AG08396 (cell line): ENCODE measurements at regions not wholly inside any gene's neighbourhood (a gene's known extent, or its start where the extent isn't known, plus 50 kb on each side); places are given as distances from the start of the nearest gene placed in this dataset.
"Not testable (repeated sequence)": the region's sequence is repeated elsewhere in the genome, so short reads cannot be mapped to it uniquely, and the experiment has no call there.

Source experiments
- DNase-seq: peaks from one replicate; pipeline ENCODE4 v3.0.0; 2012; ENCODE audit warnings: low spot score, mixed read lengths

DNA sequence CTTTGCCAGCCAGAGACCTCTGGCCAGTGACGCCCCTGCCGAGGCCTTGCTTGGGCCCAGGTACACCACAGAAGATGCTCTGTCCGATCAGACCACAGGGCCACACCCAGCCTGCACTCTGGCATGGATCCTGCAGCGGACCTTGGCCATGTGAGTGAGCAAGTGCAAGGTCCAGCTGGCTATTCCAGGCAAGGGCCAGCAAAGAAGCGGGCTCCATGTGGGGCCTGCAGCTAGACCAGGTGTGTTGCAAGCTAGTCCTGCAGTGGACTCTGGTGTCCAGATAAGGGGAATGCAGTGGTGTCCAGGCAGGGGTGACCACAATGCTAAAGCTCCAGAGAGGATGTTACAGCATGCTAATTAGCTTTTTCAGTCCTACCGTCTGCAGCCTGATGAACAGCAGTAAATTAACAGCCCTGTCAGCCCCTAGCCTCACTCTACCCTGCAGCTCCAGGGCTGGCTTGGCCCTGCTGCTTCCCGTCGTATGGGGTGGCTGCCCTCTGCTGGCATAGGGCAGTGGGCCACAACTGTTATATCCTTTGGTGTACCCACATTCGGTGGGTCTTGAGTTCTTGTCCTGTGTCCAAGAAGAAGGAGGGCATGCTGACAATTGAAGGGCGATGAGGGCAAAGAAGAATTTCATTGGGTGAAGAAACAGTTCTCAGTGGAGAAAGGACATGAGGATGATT lies 284.5 kb upstream of the POU5F2 start:
- DNase-seq: no peak

DNA sequence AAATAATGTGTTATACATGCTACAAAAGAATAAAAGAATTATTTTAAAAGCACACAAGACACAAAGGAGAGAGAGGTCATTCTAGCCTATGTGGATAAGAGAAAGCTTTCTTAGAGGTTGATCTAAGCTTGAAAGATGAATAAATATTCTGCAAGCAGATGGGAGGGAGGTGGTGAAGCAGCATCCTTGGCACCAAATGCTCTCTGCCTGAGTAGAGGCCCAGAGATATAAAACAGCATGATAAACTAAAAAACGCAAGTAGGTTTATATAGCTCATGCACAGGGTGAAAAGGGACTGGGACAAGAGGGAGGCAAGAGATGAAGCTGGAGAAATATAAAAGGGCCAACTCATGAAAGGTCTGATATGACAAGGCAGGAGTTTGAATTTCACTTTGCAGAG lies 283.2 kb upstream of the POU5F2 start:
- DNase-seq: no peak

DNA sequence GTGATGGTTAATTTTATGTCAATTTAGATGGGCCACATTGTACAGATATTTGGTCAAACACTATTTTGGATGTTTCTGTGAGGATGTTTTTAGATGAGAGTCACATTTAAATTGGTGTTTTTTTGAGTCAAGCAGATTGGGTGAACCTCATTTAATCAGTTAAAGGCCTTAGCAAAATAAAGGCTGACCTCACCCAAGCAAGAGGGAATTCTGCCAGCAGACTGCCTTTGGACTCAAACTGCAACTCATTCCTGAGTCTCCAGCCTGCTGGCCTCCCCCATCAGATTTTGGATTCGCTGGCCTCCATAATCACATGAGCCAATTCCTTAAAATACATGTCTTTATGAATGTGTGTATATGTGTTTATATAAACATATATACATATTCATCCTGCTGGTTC lies 282.7 kb upstream of the POU5F2 start:
- DNase-seq: no peak

GRCh38 chr5:94021246-94021645 lies 279.8 kb upstream of the POU5F2 start:
- DNase-seq: peak; percentile 39

DNA sequence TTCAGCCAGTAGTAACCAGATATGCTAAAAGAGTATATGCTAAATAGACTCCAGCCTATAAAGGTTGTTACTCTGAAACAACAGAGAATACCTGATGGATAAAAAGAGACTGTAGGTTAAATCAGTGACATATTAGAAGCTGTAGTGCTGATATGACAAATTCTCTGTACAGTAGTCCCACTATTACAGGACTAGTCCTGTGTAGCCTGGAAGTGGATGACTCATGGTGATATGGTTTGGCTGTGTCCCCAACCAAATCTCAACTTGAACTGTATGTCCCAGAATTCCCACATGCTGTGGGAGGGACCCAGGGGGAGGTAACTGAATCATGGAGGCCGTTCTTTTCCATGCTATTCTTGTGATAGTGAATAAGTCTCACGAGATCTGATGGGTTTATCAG lies 276.2 kb upstream of the POU5F2 start:
- DNase-seq: no peak

GRCh38 chr5:94010814-94011213 lies 269.4 kb upstream of the POU5F2 start:
- no peak for DNase-seq

GRCh38 chr5:94009161-94009560 lies 267.8 kb upstream of the POU5F2 start:
- no peak for DNase-seq

- DNase-seq: no peak
Observed at GRCh38 chr5:93998951-93999455, 257.6 kb upstream of the POU5F2 start.

DNA sequence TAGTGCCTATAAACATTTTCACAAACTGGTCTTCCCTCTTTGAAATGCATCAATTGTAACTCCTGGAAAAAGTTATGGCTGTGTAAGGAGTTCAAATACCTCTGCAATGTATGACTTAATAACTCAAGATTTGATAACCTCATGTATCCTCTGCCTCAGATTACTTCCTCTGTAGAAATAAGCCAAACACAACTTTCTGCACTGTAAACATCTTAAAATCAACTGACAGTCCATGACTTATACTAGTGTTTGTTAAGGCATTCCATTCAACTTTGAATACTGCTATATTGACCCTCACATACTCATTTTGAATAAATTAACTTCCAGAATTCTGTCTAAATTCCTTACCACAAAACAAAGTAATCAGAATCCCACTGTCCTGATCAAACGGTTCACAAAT lies 256.2 kb upstream of the POU5F2 start:
- DNase-seq: no peak

GRCh38 chr5:93995126-93995621 lies 253.8 kb upstream of the POU5F2 start:
- no peak for DNase-seq

DNA sequence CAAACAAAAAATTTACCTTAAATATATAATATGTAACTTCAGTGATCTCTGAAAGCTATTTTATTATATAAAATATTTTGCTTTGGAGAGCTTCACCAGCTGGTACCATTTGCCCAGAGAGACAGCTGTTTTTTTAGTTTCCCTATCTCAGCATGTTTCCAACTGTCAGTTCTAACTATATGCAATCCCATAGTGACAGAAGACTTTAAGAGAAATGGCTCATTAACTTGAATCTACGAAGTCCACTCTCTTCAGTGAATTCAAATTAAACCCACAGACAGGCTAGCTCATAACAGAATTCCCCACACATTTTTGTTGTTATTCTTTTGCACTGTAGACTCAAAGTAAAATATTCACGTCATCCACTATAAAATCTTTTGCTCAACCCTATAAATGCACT lies 251.8 kb upstream of the POU5F2 start:
- no peak for DNase-seq

DNA sequence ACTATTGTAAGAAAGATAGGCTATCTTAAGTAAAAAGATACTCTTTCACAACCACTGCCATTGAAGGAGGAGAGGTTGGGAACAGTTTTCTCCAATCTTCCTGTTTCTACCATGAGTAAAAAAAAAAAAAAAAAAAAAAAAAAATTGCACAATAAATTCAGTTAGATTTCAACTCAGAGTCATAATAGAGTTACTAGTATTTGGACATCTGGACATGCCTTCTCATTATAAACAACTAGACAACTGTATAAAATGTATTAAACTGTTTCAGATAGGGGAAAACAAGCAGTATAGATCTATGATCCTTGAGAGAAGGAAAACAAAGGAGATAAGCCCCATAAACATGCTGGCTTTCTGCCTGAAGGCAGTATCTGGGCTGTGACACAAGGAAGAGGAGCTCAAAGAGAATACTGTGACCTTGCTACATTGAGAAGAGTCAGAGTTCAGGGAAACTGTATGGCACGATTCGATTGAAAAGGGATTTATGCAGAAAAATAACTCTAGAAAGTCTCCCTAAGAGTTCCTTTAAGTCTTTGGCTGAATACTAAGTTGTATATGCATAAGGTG lies 249.2 kb upstream of the POU5F2 start:
- no peak for DNase-seq

GRCh38 chr5:93985940-93986570 lies 244.7 kb upstream of the POU5F2 start:
- not testable (repeated sequence) for DNase-seq

- no peak for DNase-seq
Observed at GRCh38 chr5:93978222-93978621, 236.8 kb upstream of the POU5F2 start.

DNA sequence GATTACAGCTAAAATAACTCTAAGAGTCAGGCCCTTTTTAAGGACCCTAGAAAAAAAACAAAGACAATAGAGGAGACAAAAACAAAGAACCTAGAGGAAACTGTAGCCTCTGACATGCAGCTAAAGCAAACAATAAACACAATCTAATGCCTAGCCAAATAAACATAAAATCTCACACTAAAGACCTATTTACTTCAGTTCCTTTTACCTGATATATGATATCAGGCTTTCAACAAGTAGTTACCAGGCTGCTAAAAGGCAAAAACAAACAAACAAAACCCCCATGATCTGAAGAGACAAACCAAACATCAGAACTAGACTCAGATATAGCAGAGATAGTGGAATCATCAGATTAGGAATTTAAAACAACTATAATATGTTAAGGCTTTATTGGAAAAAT lies 226.5 kb upstream of the POU5F2 start:
- DNase-seq: no peak

DNA sequence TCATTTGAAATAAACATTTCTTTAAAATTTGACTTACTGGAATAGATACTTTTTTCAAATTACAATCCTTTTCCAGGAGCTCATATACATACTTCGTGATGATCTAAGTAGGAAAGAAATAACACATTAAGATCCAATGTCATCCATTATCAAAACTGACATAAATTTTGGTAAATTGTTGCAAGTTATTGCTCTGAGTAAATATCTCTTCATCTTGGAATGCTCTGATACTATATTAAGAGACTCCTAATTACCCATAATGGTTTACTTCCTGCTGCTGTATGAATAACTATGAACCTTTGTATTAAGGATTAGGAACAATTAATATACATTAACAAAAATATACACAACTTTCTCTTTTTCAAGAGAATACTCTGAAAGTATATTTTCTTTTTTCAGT lies 223.0 kb upstream of the POU5F2 start:
- no peak for DNase-seq

DNA sequence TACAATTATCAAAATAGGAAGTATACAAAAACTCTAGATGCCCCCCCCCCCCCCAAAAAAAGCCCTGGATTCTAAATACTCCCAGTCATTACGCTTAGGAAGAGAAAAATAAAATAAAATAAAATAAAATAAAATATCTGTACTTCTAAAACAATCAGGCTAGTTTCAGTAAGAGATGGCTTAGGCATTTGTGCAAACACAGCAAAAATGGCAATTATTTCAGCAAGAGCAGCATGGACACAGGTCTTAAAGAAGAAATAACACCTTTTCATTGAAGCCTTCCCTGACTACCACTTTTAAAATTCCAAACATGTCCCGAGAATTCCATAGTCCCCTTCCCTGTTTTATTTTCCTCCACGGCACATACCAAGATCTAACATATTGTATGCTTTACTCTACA lies 218.6 kb upstream of the POU5F2 start:
- no peak for DNase-seq

GRCh38 chr5:93956006-93956405 lies 214.6 kb upstream of the POU5F2 start:
- DNase-seq: no peak

DNA sequence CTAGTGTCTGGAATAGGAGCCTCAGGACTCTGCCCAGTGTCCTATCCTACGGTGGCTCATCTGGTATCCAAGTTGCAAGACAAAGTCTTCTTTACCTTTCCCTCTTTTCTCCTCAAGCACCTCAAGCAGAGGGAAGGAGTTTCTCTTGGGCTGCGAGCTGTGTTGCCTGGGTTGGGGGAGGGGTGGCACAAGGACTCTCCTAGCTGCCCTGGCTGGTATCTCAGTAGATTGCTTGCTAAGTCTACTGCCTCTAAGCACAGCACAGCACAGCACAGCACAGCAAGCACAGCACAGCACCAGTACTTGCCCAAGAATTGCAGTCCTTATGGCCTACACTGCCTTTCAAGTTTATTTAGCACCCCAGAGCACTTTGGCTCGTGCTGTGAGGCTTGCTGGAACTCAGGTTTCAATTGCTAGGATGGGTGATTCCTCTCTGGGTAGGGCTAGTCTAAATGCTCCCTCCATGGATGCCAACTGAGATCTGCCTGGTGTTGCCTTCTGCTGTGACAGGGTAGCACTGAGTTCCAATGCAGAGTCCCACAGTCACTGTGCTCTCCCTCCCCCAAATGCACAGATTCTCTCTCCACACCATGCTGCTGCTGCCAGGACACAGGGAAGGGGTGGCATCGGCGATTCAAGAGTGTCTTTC lies 213.1 kb upstream of the POU5F2 start:
- DNase-seq: no peak

DNA sequence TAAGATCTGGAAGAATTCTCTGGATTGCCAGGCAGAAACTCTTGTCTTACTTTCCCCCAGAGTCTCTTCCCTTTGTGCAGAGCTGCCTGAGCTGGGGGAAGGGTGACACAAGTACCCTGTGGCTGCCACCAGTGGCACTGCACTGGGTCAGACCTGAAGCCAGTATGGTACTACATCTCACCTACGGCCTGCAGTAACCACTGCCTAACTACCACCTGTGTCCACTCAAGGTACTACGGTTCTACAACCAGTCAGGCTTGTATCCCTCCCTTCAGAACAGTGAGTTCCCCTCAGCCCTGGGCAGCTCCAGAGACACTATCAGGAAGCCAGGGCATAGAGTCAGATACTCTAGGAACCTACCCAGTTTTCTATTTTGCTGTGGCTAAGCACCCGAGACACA lies 212.0 kb upstream of the POU5F2 start:
- DNase-seq: no peak

DNA sequence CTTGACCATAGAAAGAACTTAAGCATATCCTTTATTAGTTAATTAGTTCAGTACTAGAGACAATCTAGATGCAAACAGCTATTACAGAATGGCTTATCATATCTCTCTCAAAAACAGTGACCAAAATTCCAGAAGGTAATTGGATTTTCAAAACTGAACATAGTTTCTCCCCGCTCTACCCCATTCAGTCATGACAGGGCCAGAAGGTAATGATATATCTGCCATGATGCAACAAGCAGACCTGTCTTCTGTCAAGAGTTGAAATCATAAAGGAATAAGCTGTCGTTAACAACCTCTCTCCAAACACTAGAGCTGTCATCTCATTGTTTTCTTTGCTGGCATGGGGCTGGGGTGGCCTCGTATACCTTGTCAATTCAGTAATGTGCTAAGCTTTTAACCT lies 200.5 kb upstream of the POU5F2 start:
- no peak for DNase-seq

- not testable (repeated sequence) for DNase-seq
Observed at GRCh38 chr5:93933269-93933668, 191.9 kb upstream of the POU5F2 start.

DNA sequence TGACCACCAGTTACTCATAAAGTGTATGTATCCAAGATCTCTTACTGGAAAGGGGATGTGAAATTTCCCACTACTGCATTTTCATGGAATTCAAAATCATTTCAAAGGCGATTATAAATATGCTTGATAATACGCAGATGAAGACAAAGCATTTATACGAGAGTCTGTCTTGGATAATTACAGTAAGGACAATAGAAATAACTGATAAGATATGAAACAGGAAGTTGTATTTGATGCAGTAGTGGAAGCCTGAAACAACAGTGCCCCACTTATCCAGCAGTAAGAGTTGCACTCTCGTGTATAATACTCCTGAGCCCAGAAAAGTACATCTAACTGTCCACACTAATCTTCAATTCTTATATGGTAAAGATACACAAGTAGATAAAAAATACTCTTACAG lies 188.7 kb upstream of the POU5F2 start:
- DNase-seq: no peak
